Caco-2 (cell line): ENCODE measurements at regions not wholly inside any gene's neighbourhood (a gene's known extent, or its start where the extent isn't known, plus 50 kb on each side); places are given as distances from the start of the nearest gene placed in this dataset.

Experiments used
- BruUV-seq: library from RNA; stranded (reverse); fragments of 400-500 nt; replicated peaks from 2 replicates; lab custom pipeline; 2021; lab: Mats Ljungman, UMichigan
- CTCF ChIA-PET: fragments of 300-600 bp; sonication (Branson Sonifier 250); formaldehyde crosslinking; loops from one replicate; lab custom pipeline; 2022; ENCODE audit warnings: antibody characterized with exemption; lab: Charles Lee
- POLR2A ChIA-PET: fragments of 300-600 bp; sonication (Branson Sonifier 250); formaldehyde crosslinking; loops from one replicate; lab custom pipeline; 2022; ENCODE audit warnings: antibody characterized with exemption; lab: Charles Lee
- DNase-seq, 2 experiments: peaks; one replicate each; pipeline versions ENCODE4 v3.0.0 to v3.0.0-alpha.2; 2020 to 2022
- H3K27me3 ChIP-seq: replicated peaks from 2 replicates; pipeline ENCODE4 v1.6.0; 2011; ENCODE audit warnings: low read length; ENCODE audit not compliant: control insufficient read depth, insufficient read depth
- H3K36me3 ChIP-seq: 2 replicates; pipeline ENCODE4 v1.5.1; 2011; ENCODE audit warnings: low read length; ENCODE audit not compliant: control insufficient read depth, insufficient read depth
- H3K4me1 ChIP-seq: fragments of 250-450 bp; sonication (Bioruptor Pico); 2 replicates; pipeline ENCODE4 v1.5.1; 2020; ENCODE audit warnings: mild to moderate bottlenecking
- H3K4me3 ChIP-seq: 2 replicates; pipeline ENCODE4 v1.5.1; 2011; ENCODE audit warnings: low read depth, mild to moderate bottlenecking, control low read depth, low read length
- H3K9me3 ChIP-seq: fragments of 250-450 bp; sonication (Bioruptor Pico); 2 replicates; pipeline ENCODE4 v1.5.1; 2020; ENCODE audit warnings: mild to moderate bottlenecking, moderate library complexity
- H3K27ac Mint-ChIP-seq: one replicate; pipeline ENCODE4 v1.8.0; 2022; ENCODE audit warnings: mixed read lengths; ENCODE audit not compliant: unreplicated experiment
- H3K27me3 Mint-ChIP-seq: one replicate; pipeline ENCODE4 v1.8.0; 2022; ENCODE audit warnings: mixed read lengths; ENCODE audit not compliant: insufficient read depth, unreplicated experiment
- H3K36me3 Mint-ChIP-seq: one replicate; pipeline ENCODE4 v1.8.0; 2022; ENCODE audit warnings: mild to moderate bottlenecking, mixed read lengths; ENCODE audit not compliant: insufficient read depth, unreplicated experiment
- H3K4me1 Mint-ChIP-seq: one replicate; pipeline ENCODE4 v1.8.0; 2022; ENCODE audit warnings: low read depth, mixed read lengths; ENCODE audit not compliant: unreplicated experiment
- H3K4me3 Mint-ChIP-seq: one replicate; pipeline ENCODE4 v1.8.0; 2022; ENCODE audit warnings: mild to moderate bottlenecking, moderate library complexity, mixed read lengths; ENCODE audit not compliant: unreplicated experiment
- H3K9me3 Mint-ChIP-seq: one replicate; pipeline ENCODE4 v1.8.0; 2022; ENCODE audit warnings: mixed read lengths; ENCODE audit not compliant: unreplicated experiment
- CTCF ChIP-seq, 2 experiments: fragments of 200-600 bp in 1 of 2; IDR thresholded peaks; 1 replicate in 1 of 2; 2 replicates in 1 of 2; pipeline versions ENCODE4 v1.5.1 to v1.8.0; 2011 to 2022; ENCODE audit warnings: antibody characterized with exemption in 1 of 2, control low read depth in 1 of 2, inconsistent platforms in 1 of 2, low read depth in 1 of 2, low read length in 1 of 2, mild to moderate bottlenecking in 1 of 2, moderate library complexity in 1 of 2; ENCODE audit not compliant: insufficient read depth in 1 of 2, severe bottlenecking in 1 of 2, unreplicated experiment in 1 of 2
- intact Hi-C: fragments of 100-400 bp; cut with micrococcal nuclease; formaldehyde crosslinking; loops from one replicate; pipeline ENCODE4 v1.10.0; 2022; ENCODE audit not compliant: unreplicated experiment

DNA sequence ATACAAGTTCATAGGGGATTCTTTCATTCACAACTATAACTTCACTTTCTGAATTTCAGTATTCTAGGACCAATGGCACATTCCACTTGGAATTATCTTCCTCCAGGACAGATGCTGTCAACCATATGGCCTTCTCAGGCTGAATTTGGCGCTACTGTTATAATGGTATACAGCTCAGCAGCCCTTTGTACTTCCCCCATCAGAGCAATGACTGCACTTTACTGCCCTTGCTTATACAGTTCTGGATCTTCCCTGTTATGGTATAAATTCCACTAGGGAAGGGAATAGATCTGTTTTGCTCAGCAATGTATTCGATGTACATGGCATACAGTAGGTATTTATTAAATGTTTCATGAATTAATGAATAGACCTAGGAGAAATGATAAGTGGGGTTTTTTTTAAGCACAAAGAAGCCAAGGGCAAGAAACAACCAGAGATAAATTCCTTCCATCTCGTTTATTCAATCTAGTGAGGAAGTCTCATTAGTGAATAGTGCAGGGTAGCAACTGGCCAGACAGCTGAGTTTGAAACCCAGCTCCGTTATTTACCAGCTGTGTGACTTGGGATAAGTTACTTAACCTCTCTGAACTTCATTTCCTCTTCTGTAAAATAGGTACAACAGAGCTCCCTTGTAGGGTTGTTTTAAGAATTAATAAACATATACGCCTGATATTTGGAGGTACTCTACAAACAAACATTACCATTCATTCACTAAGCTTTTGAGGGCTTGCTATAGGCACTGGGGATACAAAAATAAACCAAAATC, 97.1 kb upstream of the PRDM1 start:
- H3K4me3 ChIP-seq: no peak overlapping the region
- ChIA-PET POLR2A (no interaction called here), CTCF (interaction anchor here (1.2 kb wide), 1 partner anchor 14 kb away, joined by 4 read pairs; no protein-coding TSS in a partner anchor)
- DNase-seq: no peak
- Mint-ChIP-seq H3K27me3 (no peaks in the 10 kb centered on the region), H3K9me3 (no peaks in the 10 kb centered on the region), H3K36me3 (peaks cover 5% of the 10 kb centered on the region), H3K4me3 (no peak overlapping the region), H3K27ac (no peak overlapping the region), H3K4me1 (peaks cover 36% of the 10 kb centered on the region)
- BruUV-seq: no TSS peak
- no peaks in the 10 kb centered on the region for H3K27me3 ChIP-seq
- no peak for TF ChIP-seq CTCF (IDR thresholded peaks at IDR 0.05; ENCODE audit: insufficient read depth in 1 of 2, low read depth in 1 of 2, low read length in 1 of 2, severe bottlenecking in 1 of 2, unreplicated experiment in 1 of 2)
- H3K4me1 ChIP-seq: peaks cover 22% of the 10 kb centered on the region
- no peaks in the 10 kb centered on the region for H3K9me3 ChIP-seq
- no peaks in the 10 kb centered on the region for H3K36me3 ChIP-seq
- intact Hi-C loops: no loop called here

- intact Hi-C loops: no loop called here
- BruUV-seq: no TSS peak
- H3K4me1 Mint-ChIP-seq: peaks cover 32% of the 10 kb centered on the region
- CTCF ChIA-PET: interaction anchor here (1.2 kb wide), 1 partner anchor 15 kb away, joined by 4 read pairs; no protein-coding TSS in a partner anchor
- no peaks in the 10 kb centered on the region for H3K9me3 Mint-ChIP-seq
- no peak for DNase-seq
- Histone ChIP-seq H3K9me3 (no peaks in the 10 kb centered on the region), H3K36me3 (no peaks in the 10 kb centered on the region), H3K27me3 (no peaks in the 10 kb centered on the region), H3K4me1 (peaks cover 23% of the 10 kb centered on the region), H3K4me3 (no peak overlapping the region)
- TF ChIP-seq CTCF (IDR thresholded peaks at IDR 0.05; ENCODE audit: insufficient read depth in 1 of 2, low read depth in 1 of 2, low read length in 1 of 2, severe bottlenecking in 1 of 2, unreplicated experiment in 1 of 2): no peak
- no peaks in the 10 kb centered on the region for H3K27me3 Mint-ChIP-seq
- peaks cover 5% of the 10 kb centered on the region for H3K36me3 Mint-ChIP-seq
- POLR2A ChIA-PET: no interaction called here
- H3K27ac Mint-ChIP-seq: no peak overlapping the region
- H3K4me3 Mint-ChIP-seq: no peak overlapping the region
Observed at GRCh38 chr6:105988321-105988720, 97.8 kb upstream of the PRDM1 start.

DNA sequence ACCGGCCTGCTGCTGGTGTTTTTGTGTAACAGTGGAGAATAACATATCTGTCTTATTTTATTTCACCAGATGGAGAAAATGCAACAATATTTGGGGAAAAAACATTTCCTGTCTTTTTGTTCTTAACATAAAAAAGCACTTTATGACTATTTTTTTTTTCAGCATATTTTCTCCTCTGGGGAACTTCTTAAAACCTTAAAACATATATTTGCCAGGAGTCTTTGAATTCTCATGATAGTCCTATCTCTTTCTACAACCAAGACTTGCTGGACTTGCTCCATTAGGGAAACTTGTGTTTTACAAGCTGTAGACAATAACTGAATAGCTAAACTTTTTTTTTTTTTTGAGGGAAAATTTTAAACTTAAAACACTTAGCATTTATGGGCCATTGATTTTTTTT, 98.6 kb upstream of the PRDM1 start:
- POLR2A ChIA-PET: no interaction called here
- CTCF ChIA-PET: no interaction called here
- Histone ChIP-seq H3K9me3 (no peaks in the 10 kb centered on the region), H3K27me3 (no peaks in the 10 kb centered on the region), H3K4me1 (peaks cover 22% of the 10 kb centered on the region), H3K4me3 (no peak overlapping the region), H3K36me3 (no peaks in the 10 kb centered on the region)
- DNase-seq: no peak
- H3K27ac Mint-ChIP-seq: no peak overlapping the region
- no peaks in the 10 kb centered on the region for H3K27me3 Mint-ChIP-seq
- peaks cover 30% of the 10 kb centered on the region for H3K4me1 Mint-ChIP-seq
- no peaks in the 10 kb centered on the region for H3K9me3 Mint-ChIP-seq
- intact Hi-C loops: no loop called here
- no peak for TF ChIP-seq CTCF (IDR thresholded peaks at IDR 0.05; ENCODE audit: insufficient read depth in 1 of 2, low read depth in 1 of 2, low read length in 1 of 2, severe bottlenecking in 1 of 2, unreplicated experiment in 1 of 2)
- H3K36me3 Mint-ChIP-seq: peaks cover 2% of the 10 kb centered on the region
- no peak overlapping the region for H3K4me3 Mint-ChIP-seq
- BruUV-seq: no TSS peak
